Dermis blood vessel endothelial cell (primary cell): ENCODE measurements at regions not wholly inside any gene's neighbourhood (a gene's known extent, or its start where the extent isn't known, plus 50 kb on each side); places are given as distances from the start of the nearest gene placed in this dataset.
"Not testable (repeated sequence)": the region's sequence is repeated elsewhere in the genome, so short reads cannot be mapped to it uniquely, and the experiment has no call there.

Source experiments
- DNase-seq: peaks from one replicate; pipeline ENCODE4 v3.0.0; 2010

DNA sequence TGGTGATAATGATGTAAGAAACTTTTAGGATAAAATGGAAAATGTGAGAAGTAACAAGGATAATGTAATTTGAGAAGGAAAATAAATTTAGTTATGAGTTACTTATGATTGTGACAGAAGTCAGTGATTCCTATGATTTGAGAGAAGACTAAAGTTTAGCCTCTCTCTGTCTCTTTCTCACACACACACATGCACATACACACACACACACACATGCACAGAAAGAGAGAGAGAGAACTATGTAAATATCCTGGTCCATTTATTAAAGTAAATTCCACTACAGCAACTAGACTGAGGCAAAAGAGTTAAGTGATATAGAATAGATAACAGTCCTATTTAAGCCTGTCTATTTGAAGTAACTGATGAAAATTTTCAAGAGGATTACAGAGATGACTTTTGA, 375.2 kb downstream of the CD109 start:
- no peak for DNase-seq

DNA sequence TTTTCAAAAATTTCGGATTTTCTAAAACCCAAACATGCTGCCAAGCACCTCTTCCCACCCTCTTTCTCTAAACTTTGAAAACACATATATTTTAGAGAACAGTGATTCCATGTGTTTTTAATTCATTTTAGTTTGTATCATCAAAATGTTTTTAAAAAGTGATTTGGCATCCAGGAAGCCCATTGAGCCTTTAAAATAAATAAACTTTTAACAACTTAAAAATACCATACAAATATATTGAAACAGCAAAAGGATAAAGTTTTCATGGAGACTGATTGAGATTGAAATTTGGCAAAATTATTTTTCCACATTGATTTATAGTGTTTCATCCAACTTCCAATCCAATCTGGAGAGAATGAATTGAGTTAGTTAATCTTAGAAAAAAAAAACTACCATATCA, 374.7 kb downstream of the CD109 start:
- no peak for DNase-seq

DNA sequence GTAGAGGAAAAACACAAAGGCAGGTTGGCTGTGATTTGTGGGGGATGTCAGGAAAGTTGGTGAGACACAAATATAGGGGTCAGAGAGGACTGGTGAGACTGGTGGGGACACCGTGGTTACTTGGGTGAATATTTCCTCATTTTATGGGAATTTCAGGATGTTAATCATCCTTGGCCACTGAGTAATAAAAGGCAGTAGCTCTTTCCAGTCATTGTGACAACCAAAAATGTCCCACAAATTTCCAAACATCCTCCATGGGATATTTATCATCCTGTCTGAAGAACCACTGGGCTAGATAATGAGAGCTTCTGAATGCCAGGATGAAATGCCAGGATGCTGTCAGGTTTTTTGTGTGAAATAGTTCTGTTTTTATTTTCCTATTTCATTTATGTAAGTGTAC, 374.1 kb downstream of the CD109 start:
- no peak for DNase-seq

DNA sequence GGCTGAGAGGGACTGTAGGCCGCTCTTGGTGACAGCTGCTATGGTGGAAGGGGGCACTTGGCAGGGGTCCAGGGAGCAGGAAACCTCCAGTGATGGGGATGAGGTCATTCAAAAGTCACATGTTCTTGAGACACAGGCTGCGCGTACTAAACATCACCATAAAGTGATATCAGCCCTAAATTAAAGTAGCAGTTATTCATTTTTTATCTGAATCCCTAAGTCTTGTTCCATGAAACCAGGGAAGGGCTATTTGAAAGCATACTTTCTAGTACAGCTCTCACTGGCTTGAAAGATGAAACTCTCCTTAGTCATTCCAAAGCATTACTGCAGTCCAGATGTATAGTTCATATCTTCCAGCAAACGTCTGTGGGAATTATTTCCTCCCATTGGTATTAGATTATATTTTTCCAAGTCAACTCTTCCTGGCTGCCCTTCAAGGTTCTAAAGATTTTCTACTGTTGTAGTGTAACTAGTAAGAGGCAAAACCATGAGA, 373.1 kb downstream of the CD109 start:
- DNase-seq, result no peak

DNA sequence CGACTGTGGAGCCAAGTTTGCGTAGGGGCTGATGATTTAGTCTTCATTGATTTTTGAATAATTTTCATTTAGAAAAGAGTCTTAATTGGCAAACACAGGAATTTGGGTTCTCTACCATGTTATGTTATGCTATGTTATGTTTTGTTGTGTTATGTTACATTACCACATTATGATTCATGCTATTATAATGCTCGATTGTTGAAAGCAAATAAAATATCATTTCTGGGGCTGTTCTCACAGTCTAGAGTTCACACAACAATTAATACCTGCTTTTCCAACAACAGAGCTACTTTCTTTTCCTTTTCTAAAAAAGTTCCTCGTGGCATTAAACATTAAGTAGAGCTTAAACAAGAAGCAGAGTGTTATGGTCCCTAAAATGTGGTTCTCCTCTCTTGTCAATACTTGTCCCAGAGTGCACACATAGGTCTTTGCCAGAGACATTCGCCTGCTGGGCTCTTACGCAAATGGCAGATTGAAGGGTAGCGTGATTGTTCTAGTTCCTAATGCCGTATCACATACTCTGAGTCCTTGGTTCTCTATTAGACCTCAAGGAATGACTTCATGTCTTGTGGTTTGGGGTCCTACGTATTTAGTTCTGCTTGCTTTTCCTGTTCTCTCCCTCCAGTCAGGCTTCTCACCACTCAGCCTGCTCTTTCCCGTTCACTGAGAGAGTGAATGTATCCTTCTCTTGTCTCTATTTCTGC, 370.3 kb downstream of the CD109 start:
- no peak for DNase-seq

DNA sequence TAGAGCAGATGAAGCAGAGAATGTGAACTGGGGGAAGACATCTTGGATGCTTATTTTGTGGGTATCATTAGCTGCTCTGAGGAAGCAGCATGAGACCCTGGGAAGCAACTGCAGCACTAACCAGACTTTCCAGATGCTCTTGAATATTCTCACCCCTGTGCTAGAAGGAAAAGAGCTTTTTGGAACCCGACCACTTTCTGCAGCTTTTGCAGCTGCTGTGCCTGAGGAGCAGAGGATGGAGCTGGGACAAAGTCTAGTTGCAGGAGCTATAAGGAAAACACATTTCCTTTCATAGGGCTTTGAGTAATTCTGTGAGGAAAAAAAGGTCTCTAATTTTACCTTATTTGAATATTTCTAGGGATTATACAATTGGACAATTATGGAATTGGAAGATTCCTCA, 369.7 kb downstream of the CD109 start:
- DNase-seq, result no peak

DNA sequence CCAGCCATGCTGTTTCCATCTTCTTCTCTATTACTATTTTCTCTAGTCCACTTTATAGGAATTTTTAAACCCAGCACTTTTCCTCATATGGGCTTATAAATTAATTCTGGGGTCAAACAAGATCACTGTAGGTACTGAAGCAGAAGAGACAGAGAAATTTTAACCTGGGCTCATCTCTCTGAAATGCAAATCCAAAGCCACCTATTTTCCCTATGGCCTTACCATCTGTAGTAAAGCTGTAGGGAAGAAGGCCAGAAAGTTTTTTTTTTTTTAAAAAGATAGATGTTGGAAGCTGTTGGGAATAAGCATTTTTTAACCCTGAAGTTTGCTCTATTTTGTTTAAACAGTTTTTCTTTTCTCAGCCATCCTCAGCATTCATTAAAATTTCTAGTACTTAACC, 367.4 kb downstream of the CD109 start:
- DNase-seq, result no peak

DNA sequence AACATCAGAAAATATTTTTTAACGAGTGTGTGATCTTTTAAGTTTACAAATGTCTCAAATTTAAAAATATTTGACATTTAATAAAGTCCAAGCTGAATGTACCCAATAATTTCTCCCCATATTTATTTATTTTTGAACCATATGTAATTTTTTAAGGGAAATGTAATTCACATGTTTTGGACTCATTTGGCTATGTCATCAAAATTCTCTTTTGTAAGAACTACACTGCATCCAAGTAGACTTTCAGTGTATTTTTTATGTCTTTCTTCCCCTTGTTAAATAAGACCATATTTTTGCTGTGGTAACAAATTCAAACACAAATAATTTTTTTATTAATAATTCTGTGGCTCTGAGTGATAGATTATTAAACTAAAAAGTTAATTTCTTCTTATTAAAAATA, 365.2 kb downstream of the CD109 start:
- no peak for DNase-seq

DNA sequence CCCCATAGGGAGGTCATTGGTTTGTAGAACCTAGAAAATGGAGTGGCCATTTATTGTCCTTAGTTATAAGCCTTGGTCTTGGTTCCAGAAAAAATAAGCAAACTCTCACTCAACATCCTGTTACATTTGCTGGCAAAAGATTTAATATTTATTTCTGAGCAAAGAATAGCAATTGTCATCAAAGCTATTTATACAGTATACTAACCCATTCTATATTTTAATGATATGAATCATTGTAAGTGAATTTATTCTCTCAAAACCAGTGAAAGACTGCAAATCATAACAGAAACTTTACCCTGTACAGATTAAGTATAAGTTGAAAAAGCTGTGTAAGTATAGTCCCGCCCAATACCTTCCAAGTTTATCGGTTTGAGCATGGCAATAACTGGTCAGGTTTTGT, 364.4 kb downstream of the CD109 start:
- no peak for DNase-seq

DNA sequence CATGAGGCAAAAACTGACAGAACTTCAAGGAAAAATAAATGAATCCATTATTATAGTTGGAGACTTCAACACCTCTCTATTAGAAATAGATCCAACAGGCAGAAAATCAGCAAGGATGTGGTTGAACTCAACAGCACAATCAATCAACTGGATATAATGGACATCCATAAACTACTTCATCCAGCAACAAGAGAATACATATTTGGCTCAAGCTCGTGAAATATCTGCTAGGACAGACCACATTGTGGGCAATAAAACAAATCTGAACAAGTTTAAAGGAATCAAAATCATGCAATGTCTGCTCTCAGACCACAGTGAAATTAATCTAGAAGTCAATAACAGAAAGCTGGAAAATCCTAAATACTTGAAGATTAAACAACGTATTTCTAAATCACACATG, 362.6 kb downstream of the CD109 start:
- no peak for DNase-seq

DNA sequence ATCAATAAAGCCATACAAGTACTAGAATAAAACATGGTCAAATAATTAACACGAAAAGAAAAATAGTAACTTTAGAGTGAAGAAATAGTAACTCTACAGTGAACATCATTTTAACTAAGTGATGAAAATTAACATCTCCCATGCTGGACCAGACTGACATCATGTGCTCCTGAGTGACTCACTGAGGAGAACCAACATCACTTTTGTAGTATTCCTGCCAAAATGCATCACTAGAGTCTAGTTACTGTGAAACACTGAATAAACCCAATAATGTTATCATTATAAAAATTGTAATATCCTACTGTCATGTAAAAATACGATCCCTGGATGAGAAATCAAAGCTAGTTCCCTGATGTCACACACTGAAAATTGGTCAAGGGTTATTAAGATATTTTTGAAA, 361.3 kb downstream of the CD109 start:
- DNase-seq, result no peak

DNA sequence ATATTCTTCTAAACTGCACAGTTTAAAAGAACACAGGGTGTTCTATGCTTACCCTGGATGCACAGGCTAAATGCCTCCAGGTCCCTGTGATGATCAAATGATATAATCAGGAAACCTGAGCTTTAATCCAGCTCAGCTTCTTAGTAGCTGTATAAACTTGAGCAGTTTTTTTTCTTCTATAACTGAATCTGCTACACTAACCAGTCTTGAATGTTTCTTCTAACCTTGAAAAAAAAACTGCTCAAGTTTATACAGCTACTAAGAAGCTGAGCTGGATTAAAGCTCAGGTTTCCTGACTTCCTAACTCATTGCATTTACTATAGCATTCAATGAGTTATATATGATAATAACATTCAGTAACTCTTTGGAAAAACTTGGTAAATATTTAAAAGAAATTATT, 358.2 kb downstream of the CD109 start:
- no peak for DNase-seq

DNA sequence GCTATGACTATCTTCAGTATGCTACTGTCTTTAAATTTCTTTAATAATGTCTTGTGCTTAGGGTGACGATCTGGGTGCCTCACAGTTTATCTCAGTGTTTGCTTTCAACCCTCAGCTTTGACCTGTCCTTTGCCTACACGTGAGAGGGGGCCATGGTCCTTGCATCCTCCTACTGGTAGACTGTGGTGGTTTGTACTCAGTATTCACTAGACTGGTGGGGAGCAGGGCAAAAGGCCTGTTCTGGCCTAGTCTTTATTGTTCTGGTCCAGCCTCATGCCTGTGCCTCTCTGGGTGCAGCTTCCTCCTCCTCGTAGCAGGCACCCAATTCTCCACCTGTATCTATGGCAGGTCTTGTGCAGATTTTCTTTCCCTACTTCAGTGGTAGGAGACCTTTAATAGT, 354.9 kb downstream of the CD109 start:
- DNase-seq, result no peak

DNA sequence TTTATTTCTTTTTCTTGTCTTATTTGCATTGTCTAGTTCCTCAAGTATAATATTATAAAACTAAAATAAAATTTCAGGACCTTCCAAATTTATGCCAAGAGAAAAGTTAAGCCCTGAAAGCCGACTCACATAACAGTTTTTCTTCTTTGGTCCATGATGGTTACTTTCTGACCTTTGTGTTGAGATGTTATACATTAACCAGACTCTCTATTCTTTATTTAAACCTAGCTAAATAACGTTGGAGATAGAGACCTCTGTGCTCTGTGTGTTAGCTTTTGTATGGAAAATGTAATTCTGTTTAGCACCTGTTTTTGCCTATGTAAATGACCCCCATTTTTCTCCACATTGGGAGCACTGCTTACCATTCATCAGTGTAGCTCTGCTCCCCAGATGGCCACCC, 352.4 kb downstream of the CD109 start:
- no peak for DNase-seq

DNA sequence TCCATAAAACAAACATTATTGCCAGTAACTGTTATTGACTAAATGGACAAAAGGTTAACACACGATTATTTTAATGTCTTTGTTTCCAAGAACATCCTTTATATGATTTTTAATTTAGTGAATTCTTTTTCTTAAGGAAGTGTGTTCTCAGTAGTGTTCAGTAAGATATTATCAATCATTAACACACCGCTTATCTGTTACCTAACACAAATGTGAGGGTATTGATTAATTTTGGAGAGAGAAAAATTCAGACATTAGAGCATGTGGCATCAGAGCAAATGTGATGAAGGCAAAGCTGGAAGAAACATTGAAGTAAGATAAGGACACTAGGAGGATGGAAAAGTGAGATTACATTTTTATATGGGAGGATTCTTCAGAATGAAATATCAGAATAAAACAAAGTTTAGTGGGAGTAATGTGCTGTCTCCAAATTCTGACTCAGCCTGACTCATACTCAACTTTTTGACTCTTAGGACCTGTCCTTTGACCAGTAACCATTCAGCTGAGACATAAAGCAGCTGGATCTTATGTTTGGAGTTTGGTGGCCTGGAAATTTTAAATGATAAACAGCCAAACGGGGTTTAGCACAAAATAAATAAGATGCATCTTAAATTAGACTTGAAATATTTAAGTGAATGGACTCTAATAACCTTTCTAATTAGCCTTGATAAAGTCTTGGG, 348.6 kb downstream of the CD109 start:
- no peak for DNase-seq

DNA sequence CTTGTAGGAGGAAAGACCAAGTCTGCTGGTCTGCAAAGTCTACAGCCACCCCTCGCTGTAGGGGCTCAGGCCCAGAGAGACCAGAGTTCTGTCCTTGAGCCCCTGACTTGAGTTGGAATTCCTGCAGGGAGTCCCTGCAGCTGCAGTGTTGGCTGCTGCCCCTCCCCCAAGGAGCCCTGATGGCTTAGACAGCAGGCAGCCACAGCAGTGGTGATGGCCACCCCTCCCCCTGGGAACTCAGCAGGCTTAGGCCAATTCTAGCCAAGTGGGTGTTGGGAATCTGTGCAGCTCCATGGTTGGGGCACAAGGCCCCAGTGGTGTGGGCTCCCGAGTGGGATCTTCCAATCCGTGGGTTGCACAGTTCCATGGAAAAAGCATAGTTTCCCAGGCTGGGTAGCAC, 345.4 kb downstream of the CD109 start:
- DNase-seq, result no peak

DNA sequence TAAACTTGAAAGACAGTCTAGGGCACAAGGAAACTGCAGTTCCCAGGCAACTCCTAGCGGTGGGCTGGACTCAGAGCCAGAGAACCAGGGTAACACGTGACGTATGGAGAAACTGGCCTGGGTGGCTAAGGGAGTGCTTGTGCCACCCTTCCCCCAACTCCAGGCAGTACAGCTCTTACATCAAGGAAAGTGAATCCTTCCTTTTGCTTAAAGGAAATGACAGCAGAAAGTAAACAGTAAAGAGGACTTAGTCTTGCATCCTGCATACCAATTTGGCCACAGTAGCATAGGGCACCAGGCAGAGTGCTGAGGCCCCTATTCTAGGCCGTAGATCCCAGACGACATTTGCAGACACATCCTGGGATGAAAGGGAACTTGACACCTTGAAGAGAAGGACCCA, 322.8 kb downstream of the CD109 start:
- DNase-seq, result no peak

DNA sequence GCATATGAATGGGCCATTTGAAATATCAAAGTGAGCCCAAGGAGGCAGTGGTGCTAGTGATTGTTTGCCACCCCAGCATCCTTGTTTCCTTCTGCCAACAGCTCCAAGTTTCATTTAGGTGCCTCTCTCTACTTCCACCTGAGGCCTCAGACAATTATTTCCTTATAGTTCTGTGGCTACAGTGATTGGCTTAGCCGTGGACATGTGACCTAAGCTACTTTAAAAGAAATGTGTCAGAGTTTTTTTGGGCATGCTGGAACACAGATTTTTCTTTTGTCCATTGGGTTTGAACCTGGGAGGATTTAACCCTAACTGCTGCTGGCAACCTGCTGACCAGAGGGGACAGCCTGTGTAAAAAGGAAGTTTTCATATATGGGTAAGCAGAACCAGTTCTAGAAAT, 319.4 kb downstream of the CD109 start:
- no peak for DNase-seq

DNA sequence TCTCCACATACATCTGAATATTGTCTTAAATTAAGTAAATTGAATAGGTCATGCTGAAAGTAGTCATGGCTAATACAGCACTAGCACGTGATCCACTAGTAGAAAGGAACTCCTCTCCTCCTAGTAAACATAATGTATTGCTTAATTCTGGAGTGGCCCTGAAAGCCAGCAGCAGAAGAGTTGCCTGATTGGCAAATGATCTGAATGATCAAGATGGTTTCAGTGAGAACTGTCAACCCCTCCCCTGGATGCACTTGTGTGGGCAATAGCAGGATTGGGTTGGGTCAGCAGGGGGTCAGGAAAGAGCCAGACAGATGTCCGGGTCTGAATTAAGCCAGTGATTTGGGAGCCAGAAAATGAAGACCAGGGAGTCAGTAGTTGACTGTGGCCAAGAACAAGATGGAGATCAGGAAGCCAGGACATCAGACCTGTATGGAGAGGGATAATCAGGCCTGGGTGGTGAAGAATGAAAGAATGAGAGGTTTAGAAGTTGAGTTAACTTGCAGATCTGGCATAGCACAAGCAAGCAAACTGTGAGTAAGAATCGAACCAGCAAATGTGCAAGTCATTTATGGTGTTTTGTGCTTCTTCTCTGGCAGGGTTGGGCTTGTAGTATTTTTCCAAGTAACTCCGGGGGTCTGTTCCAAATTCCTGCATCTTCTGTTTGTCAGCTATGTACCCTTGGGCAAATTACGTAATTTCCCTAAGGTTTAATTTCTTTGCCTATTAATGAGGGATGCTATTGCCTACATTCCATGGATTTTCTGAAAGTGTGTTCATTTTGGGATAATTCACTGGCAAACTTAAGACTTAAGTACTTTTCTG, 304.9 kb downstream of the CD109 start:
- no peak for DNase-seq

DNA sequence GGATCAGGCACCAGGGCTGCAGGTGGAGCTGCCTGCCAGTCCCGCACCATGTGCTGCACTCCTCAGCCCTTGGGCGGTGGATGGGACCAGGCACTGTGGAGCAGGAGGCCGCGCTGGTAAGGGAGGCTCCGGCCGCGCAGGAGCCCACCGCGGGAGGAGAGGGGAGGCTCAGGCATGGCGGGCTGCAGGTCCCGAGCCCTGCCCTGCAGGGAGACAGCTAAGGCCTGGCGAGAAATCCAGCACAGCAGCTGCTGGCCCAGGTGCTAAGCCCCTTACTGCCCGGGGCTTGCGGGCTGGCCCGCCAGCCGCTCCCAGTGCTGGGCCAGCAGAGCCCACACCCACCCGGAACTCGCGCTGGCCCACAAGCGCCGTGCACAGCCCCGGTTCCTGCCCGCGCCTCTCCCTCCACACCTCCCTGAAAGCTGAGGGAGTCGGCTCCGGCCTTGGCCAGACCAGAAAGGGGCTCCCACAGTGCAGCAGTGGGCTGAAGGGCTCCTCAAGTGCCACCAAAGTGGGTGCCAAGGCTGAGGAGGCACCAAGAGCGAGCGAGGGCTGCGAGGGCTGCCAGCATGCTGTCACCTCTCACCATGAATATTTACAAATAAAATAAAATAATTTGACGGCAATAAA, 294.7 kb downstream of the CD109 start:
- not testable (repeated sequence) for DNase-seq

DNA sequence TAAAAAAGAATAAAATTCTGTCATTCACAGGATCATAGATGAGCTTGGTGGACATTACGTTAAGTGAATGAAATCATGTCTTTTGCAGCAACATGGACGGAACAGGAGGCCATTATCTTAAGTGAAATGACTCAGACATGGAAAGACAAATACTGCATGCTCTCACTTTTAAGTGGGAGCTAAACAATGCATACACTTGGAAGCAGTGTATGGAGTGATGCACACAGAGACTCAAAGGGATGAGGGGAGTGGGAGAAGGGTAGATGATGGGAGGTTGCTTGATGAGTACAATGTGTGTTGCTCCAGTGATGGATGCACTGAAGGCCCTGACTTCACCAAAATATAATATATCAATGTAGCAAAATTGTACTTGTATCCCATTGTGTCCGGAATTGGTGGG, 293.4 kb downstream of the CD109 start:
- DNase-seq, result no peak

DNA sequence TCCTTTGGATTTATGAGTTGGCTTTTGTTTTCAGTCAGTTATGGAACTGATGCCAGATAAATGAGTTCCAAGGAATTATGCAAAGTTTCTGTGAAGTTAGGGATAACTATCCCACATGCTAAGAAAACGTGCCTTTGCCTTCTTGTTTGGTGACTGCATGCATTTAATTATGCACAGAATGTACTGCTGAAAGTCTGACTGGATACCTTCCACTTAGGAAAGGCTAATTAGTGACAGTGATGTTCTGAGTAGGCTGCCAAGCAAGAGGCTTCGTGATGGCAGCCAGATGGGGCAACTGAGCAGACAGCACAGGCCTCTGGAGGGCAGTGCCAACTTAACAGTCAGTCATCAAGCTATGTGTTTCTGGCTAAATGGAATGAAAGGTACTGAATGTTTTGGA, 289.9 kb downstream of the CD109 start:
- peak; percentile 5 for DNase-seq

DNA sequence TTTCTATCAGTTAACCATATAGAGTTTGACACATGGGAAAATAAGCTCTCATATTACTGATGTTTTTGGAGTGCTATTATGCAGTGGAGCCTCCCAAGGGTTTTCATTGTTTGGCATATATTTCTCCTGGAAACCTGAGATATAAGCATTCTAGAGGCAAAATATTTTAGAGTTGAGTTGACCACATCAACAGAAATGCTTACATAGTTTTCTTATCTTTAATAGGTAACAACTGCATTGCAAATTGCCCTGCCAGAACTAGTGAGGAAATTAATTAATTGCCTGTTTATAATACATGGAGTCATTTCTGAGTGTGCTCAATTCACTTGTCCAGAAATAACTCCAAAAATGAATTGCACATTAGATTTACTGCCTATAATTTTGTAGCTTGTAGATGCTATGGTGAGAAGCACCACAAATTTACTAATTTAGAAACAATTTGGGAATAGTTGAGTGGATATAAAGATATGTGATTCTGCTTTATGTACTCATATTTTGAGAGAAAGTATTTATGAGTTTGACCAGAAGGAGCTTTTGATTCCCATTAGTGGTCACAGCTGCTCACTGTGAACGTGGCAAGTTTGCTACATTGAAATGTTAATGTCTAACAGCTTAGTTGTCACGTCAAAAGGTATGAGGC, 288.7 kb downstream of the CD109 start:
- DNase-seq, result no peak
